ENCODE measurements at regions not wholly inside any gene's neighbourhood (a gene's known extent, or its start where the extent isn't known, plus 50 kb on each side); places are given as distances from the start of the nearest gene placed in this dataset.

- TF ChIP-seq ETS1 (IDR thresholded peaks at IDR 0.05): no peak
- TF ChIP-seq REST (IDR thresholded peaks at IDR 0.05; ENCODE audit: unreplicated experiment): no peak
- TF ChIP-seq POLR2AphosphoS5 (IDR thresholded peaks at IDR 0.05; ENCODE audit: low read depth): no peak
- TF ChIP-seq, protein P1, sequence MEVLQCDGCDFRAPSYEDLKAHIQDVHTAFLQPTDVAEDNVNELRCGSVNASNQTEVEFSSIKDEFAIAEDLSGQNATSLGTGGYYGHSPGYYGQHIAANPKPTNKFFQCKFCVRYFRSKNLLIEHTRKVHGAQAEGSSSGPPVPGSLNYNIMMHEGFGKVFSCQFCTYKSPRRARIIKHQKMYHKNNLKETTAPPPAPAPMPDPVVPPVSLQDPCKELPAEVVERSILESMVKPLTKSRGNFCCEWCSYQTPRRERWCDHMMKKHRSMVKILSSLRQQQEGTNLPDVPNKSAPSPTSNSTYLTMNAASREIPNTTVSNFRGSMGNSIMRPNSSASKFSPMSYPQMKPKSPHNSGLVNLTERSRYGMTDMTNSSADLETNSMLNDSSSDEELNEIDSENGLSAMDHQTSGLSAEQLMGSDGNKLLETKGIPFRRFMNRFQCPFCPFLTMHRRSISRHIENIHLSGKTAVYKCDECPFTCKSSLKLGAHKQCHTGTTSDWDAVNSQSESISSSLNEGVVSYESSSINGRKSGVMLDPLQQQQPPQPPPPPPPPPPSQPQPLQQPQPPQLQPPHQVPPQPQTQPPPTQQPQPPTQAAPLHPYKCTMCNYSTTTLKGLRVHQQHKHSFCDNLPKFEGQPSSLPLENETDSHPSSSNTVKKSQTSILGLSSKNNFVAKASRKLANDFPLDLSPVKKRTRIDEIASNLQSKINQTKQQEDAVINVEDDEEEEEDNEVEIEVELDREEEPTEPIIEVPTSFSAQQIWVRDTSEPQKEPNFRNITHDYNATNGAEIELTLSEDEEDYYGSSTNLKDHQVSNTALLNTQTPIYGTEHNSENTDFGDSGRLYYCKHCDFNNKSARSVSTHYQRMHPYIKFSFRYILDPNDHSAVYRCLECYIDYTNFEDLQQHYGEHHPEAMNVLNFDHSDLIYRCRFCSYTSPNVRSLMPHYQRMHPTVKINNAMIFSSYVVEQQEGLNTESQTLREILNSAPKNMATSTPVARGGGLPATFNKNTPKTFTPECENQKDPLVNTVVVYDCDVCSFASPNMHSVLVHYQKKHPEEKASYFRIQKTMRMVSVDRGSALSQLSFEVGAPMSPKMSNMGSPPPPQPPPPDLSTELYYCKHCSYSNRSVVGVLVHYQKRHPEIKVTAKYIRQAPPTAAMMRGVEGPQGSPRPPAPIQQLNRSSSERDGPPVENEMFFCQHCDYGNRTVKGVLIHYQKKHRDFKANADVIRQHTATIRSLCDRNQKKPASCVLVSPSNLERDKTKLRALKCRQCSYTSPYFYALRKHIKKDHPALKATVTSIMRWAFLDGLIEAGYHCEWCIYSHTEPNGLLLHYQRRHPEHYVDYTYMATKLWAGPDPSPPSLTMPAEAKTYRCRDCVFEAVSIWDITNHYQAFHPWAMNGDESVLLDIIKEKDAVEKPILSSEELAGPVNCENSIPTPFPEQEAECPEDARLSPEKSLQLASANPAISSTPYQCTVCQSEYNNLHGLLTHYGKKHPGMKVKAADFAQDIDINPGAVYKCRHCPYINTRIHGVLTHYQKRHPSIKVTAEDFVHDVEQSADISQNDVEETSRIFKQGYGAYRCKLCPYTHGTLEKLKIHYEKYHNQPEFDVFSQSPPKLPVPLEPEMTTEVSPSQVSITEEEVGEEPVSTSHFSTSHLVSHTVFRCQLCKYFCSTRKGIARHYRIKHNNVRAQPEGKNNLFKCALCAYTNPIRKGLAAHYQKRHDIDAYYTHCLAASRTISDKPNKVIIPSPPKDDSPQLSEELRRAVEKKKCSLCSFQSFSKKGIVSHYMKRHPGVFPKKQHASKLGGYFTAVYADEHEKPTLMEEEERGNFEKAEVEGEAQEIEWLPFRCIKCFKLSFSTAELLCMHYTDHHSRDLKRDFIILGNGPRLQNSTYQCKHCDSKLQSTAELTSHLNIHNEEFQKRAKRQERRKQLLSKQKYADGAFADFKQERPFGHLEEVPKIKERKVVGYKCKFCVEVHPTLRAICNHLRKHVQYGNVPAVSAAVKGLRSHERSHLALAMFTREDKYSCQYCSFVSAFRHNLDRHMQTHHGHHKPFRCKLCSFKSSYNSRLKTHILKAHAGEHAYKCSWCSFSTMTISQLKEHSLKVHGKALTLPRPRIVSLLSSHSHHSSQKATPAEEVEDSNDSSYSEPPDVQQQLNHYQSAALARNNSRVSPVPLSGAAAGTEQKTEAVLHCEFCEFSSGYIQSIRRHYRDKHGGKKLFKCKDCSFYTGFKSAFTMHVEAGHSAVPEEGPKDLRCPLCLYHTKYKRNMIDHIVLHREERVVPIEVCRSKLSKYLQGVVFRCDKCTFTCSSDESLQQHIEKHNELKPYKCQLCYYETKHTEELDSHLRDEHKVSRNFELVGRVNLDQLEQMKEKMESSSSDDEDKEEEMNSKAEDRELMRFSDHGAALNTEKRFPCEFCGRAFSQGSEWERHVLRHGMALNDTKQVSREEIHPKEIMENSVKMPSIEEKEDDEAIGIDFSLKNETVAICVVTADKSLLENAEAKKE (CRISPR knock-in tag; IDR thresholded peaks at IDR 0.05): no peak
- no peak for TF ChIP-seq JUNB (IDR thresholded peaks at IDR 0.05; ENCODE audit: unreplicated experiment)
- TF ChIP-seq ZNF114 (CRISPR knock-in tag; IDR thresholded peaks at IDR 0.05): no peak
- TF ChIP-seq NANOG (IDR thresholded peaks at IDR 0.05; ENCODE audit: borderline replicate concordance): no peak
- no peak for TF ChIP-seq ZNF331 (CRISPR knock-in tag; IDR thresholded peaks at IDR 0.05; ENCODE audit: low read depth)
- no peak for TF ChIP-seq STAT1 (IDR thresholded peaks at IDR 0.05; ENCODE audit: unreplicated experiment)
- TF ChIP-seq EZH2phosphoT487 (IDR thresholded peaks at IDR 0.05; ENCODE audit: unreplicated experiment): no peak
- TF ChIP-seq CREB1 (CRISPR knock-in tag; IDR thresholded peaks at IDR 0.05; ENCODE audit: low read depth): no peak
- Mint-ChIP-seq H3K27ac (no peak overlapping the region), H3K36me3 (ENCODE audit: low read depth) (no peaks in the 10 kb centered on the region), H3K4me1 (peaks cover 5% of the 10 kb centered on the region; the same call in 1 of the 3 replicates), H3K9me3 (no peaks in the 10 kb centered on the region), H3K4me3 (no peak overlapping the region), H3K27me3 (ENCODE audit: insufficient read depth, low read depth, poor library complexity) (no peaks in the 10 kb centered on the region)
- H3K4me2 ChIP-seq: no peak overlapping the region
- no peaks in the 10 kb centered on the region for H3F3A ChIP-seq (replicated peaks; ENCODE audit: low read depth)
- H3K79me2 ChIP-seq (replicated peaks; ENCODE audit: insufficient read depth): no peaks in the 10 kb centered on the region
- ATAC-seq: no peak
- no peak overlapping the region for H3K27ac ChIP-seq (ENCODE audit: low read depth)
- H2AFZ ChIP-seq: no peak overlapping the region
- DNase-seq (ENCODE audit: low spot score): no peak
- H4K20me1 ChIP-seq (replicated peaks; ENCODE audit: insufficient read depth): no peaks in the 10 kb centered on the region
- no peak overlapping the region for H3K4me3 ChIP-seq
- no peaks in the 10 kb centered on the region for H3K4me1 ChIP-seq (ENCODE audit: insufficient read depth)
- no peaks in the 10 kb centered on the region for H3K27me3 ChIP-seq (ENCODE audit: insufficient read depth)
- H3K9me2 ChIP-seq (ENCODE audit: insufficient read depth): no peaks in the 10 kb centered on the region
- H3K36me3 ChIP-seq (ENCODE audit: insufficient read depth): no peaks in the 10 kb centered on the region
These were observed 63.9 kb upstream of the CT45A1 start for GRCh38 chrX:135649561-135649960.

All from GM23338 (cell line).